RPMI8226 (cell line): ENCODE measurements at regions not wholly inside any gene's neighbourhood (a gene's known extent, or its start where the extent isn't known, plus 50 kb on each side); places are given as distances from the start of the nearest gene placed in this dataset.
"Not testable (repeated sequence)": the region's sequence is repeated elsewhere in the genome, so short reads cannot be mapped to it uniquely, and the experiment has no call there.

Experiments used
- DNase-seq: peaks from one replicate; pipeline ENCODE4 v3.0.0-alpha.2; 2015

DNA sequence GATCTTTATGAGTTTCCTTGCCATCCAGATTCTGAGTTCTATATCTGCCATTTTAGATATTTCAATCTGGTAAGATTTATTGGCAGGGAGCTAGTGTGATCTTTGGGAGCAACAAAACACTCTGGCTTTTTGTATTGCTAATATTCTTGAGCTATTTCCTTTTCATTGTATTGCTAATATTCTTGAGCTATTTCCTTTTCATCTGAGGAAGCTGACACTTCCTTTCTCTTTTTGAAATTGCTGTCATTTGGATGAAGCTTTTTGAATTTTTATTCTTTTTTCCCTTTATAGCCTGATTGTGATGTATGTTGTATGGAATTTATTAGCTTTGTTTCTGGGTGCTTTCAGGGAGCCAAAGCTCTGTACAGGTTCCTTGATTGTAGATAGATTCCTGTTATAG, 873.5 kb upstream of the ATXN8OS start:
- no peak for DNase-seq

DNA sequence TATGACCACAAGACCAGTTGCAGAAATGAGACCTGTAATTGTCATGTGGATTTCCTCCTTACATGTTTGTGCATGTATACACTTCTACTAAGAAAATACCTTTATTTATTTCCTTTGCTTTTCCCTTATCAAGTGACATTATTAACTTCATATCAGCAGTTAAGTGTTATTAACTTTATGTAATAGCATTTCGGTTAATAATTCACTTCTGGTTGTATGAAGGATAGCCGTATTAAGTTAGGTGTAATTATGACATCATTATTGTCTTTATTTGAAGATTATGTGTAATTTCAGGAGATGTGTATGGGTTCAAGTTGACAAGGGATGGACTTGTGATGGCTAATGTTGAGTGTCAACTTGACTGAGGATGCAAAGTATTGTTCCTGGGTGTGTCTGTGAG, 881.2 kb upstream of the ATXN8OS start:
- DNase-seq = no peak

DNA sequence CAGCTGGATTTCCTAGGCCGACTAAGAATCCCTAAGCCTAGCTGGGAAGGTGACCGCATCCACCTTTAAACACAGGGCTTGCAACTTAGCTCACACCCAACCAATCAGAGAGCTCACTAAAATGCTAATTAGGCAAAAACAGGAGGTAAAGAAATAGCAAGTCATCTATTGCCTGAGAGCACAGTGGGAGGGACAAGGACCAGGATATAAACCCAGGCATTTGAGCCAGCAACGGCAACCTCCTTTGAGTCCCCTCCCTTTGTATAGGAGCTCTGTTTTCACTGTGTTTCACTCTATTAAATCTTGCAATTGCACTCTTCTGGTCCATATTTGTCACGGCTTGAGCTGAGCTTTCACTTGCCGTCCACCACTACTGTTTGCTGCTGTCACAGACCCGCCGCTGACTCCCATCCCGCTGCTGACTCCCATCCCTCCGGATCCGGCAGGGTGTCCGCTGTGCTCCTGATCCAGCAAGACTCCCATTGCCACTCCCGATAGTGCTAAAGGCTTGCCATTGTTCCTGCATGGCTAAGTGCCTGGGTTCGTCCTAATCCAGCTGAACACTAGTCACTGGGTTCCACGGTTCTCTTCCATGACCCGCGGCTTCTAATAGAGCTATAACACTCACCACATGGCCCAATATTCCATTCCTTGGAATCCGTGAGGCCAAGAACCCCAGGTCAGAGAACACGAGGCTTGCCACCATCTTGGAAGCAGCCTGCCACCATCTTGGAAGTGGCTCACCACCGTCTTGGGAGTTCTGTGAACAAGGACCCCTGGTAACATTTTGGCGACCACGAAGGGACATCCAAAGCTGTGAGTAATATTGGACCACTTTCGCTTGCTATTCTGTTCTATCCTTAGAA, 885.8 kb upstream of the ATXN8OS start:
- DNase-seq = not testable (repeated sequence)

DNA sequence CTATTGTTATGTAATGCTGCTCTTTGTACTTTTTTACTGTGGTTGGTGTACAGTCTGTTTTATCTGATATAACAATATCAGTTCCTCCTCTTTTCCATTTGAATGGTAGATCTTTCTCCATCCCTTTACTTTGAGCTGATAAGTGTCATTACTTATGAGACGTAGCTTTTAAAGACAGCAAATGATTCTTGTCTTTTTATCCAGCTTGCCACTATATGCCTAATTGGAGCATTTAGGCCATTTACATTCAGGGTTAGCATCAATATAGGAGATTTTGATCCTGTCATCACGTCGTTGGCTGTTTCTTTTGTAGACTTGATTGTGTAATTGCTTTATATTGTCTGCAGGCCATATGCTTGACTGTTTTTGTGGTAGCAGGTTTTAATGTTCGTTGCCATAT, 894.2 kb upstream of the ATXN8OS start:
- DNase-seq = no peak

DNA sequence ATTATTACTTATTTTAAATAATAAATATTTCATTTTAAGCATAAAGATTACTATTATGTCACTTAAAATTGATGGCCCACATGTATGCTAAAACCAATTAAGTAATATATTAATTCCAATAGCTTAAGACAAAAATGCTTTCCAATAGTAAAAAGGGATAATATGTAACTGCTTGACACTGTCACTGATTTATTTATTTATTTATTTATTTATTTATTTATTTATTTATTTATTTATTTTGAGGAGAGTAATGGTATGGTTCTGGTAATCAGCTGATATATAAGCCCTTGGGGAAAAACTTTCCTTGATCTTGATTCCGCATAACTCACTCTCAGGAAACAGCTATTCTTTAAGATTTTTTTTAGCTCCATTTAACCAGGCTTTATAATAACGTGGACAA, 903.0 kb upstream of the ATXN8OS start:
- DNase-seq = no peak

DNA sequence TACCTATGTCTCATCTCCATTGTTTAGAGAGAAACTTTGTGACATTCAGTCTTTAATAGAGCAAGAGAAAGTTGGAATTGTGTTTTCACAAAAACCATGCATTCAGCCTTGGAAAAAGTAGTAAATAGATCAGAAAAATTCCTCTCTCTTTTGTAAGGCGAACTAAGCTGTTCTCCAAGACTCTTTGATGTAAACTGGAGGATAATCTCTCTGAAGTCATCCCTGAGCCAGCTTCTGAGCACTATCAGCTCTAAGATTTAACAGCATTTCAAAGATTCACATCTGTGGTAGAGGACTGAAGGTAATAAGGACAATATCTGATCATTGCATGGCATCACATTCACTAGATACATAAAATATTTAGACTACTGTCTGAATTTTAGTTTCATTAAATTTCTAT, 904.6 kb upstream of the ATXN8OS start:
- no peak for DNase-seq

DNA sequence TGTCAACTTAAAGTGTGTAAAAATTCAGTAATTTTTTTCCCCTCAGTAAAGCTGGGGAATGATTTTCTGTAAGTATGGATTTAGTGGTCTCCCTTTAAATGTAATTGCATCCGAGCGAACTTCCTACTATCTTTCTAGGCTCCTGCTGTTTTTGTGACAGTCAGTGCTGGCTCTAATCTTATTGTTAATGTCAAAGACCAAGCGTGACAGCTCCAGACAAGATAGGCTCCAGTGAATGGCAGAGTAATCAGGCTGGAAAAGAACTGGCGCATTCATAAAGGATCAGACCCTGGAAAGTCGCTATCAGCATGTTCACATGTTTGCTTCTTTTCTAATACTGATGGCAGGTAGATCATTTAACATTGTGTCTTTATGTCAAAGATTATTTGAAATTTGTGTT, 908.0 kb upstream of the ATXN8OS start:
- no peak for DNase-seq

DNA sequence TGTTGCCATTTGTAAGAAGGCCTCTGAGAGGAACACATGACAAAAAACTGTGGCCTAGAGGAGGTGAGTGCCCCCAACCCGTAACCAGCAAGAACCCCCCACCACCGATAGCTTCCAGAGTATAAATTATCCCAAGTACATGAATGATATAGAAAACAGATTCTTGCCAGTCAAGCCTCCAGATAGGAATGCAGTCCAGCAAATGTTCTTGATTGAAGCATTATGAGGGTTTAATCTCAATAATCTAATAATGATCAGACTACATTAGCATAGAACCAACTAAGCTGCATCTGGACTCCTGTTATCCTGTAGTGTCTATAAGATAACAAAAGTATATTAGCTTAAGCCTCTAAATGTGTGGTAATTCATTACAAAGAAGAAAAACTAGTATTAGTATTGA, 908.9 kb upstream of the ATXN8OS start:
- no peak for DNase-seq

DNA sequence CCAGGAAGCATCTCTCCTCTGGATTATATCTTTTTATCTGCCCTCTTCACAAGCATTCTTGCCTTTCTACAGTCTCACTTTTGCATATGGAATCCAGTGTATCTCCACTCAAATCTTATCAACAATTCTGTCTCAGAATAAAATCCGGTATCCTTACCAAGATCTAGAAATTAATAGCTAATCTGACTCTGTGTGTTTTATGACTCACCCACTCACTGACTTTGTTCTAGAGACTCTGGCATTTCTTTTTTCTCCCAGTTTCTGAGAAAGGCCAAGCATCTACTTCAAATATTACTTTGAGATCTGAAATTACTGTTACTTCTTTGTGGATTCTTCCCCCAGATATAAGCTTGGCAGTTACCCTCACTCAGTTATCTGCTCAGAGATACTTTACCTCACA, 913.5 kb upstream of the ATXN8OS start:
- no peak for DNase-seq

DNA sequence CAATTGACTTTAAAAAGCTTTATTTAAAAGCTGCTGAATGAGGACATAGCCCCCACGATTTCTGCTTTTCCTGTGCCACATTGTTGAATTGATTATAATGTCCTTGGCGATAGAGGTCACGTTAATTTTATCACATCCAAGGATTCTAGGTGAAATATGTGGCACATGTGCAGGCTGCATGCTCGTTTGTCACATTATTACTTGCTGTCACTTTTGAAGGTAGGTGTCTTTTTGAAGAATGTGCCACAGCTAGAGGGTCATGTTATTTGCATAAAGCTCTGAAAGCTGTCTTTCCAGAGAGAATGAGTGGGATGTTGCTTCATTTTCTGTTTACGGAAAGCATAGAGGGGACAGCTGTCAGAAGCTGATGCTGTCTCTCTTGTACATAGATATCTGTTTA, 927.6 kb upstream of the ATXN8OS start:
- no peak for DNase-seq

DNA sequence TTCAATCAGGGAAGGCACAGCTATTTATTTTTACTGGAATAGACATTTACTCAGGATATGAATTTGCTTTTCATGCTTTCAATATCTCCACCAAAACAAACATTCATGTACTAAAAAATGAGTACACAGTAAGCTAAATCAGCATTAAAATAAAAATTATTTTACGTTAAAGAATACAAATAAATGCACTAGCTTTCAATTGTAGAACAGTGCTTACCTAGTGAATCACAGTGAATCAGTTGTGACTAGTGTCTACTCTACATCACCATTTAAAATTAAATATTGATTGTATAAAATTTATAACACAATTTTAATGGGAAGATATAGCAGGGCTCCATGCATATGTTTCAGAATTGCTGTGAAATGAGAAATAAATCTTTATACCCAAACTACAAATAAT, 929.6 kb upstream of the ATXN8OS start:
- DNase-seq = no peak

DNA sequence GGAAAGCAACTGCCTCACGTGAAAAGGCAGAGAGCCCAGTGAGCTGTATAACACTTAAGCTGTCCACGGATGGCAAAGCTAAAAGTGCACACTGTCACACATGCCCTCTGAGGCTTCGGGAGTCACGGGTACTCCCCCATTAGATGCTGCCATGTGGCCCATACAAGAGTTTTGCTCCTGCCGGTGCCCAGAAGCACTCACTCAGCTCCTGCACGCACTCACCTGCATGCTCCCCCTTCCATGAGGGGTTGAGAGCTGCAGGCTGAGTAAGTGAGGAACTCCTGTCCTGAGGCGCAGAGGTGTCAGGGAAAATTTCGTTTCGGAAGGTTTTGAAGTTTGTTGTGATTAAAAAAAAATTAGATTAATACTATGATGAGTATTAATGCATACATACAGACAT, 939.2 kb upstream of the ATXN8OS start:
- peak; percentile 2 for DNase-seq

DNA sequence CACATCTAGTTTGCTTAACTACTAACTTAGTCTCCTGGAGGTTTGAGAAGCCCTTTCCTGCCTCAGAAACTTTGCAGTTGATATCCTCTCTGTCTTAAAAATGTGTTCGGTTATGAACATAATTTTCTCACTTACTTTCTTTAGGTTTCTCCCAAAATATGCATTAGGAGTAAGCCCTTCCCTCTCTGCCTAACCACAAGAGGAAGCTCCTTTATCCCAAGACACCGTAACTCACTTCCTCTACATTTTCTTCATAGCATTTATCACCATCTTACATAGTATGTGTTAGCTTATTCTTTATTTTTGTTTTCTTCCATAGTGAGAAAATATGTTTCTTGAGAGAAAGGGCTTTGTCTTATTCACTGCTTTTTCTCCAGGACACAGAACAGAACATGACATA, 952.5 kb upstream of the ATXN8OS start:
- no peak for DNase-seq

DNA sequence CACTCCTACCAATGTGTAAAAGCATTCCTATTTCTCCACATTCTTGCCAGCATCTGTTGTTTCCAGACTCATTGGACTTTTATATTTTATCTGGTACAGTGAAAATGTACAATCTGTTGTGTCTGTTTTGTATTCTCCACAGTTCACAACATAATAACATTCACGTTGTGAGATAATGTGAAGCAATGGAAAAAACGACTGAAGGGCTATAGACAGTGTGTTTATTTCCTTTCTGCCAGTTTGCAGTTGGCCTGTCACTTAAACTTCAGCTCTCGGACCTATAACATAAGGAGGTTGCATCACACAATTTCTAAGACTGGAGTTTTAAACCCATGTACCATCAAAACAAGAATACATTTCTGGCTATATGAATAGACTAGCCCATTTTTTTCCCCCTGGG, 965.5 kb upstream of the ATXN8OS start:
- no peak for DNase-seq

DNA sequence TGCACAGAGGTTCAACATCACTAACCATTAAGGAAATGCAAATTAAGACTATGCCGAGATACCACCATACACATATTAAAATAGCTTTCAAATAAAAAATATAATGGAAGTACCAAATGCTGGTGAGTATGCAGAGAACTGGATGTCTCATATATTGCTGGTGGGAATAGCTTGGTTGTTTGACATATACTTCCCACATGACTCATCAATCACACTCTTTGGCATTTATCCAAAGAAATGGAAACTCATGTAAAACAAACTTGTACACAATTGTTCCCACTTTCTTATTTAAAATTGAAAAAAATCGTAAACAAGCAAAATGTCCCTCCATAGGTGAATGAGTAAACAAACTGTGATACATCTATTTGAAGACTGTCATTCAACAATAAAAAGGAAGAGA, 982.6 kb upstream of the ATXN8OS start:
- no peak for DNase-seq

DNA sequence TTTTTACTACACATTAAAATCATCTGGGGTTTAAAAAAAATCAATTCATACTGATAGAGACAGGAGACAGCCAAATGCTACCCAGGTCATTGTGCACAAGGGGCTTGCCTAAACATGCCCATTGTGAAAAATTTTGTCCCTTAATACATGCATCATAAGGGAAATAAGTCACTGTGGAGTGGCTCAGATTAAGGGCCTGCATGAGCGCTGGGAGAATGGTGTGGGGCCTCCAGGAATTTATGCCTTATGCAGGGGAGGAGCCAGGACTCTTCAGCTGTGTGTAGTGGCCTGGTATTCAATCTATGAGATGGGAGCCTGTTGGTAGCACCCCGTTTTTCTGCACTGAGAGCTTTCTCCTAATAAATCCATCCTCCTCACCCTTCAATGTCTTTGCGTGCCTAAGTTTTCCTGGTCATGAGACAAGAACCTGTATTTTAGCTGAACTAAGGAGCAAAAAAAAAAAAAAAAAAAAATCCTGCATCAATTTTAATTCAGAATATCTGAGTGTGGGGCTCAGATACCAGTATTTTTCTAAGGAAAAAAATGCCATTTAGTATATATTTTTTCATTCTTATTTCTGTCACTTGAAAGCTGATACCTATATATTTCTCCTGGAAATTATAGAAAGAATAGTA, 997.6 kb upstream of the ATXN8OS start:
- DNase-seq = no peak

DNA sequence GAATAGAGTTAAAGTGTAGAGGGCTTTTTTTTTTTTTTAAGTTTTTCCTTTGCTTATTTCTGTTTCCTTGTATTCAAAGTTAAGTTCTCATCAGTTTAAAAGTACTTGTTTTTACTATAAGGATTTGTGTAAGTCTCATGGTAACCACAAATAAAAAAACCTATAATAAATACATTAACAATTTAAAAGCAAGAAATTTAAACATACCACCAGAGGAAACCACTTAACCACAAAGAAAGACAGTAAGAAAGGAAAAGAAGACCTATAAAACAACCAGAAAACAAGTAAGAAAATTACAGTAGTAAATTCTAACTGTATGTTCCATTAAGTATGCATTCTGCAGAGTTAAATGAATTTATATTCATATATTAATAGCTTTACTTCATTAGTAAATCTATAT, 999.1 kb upstream of the ATXN8OS start:
- DNase-seq = no peak

DNA sequence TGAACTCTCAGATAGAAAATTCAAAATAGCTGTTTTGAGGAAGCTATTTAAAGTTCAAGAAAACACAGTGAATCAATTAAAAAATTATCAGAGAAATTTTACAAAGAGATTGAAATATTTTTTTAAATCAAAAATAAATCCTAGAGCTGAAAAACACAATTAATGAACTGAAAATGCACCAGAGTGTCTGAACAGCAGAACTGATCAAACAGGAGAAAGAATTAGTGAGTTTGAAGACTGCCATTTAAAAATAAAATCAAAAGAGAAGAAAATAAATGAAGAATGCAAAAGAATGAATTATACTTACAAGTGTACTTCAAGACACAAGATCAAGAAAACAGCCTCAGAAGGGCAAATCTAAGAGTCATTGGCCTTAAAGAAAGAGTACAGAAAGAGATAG, 1000.2 kb upstream of the ATXN8OS start:
- DNase-seq = no peak

DNA sequence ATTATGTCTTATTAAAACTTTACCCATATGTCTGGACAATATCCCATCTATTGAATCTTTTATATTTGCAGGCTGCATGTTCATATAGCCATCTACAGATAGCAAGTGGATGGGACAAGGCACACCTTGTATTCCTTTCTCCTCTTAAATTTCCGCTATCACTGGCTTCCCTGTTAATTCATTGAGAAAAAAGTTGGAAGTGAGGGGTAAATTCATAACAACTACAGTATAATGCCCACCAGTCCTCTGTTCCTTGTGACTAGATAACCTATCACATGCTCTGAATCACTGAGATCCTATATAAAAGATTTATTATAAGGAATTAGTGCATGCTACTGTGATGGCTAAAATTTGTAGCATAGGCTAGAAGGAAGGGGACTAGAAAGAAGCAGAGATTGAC, 1005.8 kb upstream of the ATXN8OS start:
- no peak for DNase-seq

DNA sequence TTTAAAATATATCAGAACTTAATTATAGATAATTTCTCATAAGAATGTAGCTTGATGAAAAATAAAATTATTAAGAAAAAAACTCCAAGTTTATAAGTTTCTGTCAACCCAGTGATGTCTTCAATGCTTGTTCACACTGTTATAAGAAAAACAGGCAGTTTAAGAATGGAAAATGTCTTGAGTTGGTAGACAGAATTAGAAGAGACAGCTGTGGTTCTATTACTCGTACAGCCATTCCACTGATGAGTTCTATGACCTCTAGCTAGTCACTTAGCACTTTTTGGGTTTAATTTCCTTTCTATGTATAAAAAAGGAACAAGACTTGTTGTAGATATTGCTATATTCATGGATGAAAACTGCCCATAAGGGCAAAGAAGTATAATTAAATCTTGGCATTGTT, 1013.1 kb upstream of the ATXN8OS start:
- no peak for DNase-seq

DNA sequence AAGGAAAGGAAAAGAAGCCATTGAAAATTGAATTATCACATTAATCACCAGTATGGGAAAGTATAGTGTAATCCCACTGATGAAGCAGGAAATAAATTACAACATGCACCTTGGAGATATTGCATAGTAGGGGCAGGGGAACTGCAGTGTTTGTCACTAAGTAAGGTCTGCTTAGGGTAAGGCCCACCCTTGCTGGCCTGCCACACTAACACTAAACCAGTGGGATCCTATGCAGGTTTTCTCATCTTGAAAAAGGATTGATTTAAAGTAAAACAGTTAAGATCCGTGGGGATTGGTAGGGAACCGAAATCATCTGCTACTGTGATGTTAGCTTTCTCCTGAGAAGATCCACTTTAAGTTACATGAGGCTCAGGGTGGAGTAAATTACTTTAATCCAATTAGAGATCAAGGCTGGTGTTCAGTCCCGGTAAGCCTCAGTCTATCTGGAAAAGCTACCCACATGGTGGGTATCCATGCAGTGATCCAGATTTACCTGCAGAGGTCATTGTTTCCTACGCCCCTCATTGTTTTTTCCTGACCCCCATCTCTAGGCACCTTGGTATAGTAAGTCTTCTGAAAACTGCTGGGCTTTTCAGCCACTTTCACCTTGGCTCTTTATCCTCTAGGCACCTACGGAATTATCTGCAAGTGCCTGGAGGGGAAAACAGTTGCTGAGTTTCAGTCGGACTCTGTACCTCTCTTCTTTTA, 1014.9 kb upstream of the ATXN8OS start:
- no peak for DNase-seq

DNA sequence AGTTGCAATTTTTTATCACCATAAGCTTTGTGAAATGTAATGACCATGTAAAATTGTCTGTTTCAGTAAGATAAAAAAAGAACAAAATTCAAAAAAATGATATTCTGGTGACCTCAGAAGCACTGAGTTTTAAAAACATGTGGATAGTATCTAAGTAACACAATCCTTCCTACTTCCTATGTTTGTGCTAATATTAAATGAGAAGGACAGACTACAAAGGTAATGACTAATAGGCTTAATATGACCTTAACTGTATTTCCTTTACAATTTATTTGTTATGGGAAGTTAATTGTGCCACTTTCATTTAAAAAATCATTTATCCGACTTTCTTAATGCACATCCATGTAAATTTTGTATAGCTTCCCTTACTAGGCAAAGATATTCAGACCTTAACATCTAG, 1030.4 kb upstream of the ATXN8OS start:
- no peak for DNase-seq

DNA sequence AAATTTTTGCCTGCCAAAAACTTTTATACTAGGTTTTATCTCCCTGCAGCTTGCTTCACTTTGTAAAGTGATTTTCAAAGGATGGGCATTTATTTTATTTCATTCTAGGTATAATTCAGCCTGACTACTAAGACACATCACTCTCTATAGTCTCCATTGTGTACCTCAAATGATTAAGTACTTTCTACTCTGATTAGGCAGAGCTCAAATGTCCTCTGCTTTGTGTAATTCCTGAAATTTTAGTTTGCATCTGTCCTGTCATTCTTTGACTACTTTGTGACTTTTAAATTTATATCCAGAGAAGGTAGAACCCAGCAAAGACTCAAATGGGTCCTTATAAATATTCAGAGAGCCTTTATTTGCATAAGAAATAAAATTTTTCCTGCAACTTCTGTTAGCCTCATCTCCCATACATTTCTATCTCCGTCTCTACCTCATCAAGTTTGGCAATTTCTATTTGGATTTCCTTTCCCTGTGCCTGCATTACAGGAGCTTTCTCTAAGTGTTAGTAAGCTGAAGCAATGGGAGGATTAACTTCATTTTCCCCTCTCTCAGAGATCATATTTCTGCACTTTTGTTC, 1038.0 kb upstream of the ATXN8OS start:
- DNase-seq = no peak

DNA sequence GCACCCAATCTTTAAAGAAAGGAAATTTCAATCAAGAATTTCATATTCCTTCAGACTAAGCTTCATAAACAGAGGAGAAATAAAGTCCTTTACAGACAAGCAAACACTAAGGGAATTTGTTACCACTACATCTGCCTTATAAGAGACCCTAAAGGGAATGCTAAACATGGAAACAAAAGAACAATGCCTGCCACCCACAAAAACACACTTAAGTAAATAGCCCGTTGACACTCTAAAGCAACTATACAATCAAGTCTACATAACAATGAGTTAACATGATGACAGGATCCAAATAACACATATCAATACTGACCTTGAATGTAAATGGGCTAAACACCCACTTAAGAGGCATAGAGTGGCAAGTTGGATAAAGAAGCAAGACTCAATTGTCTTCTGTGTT, 1056.9 kb upstream of the ATXN8OS start:
- no peak for DNase-seq
